SHP77 (cell line): ENCODE measurements at regions not wholly inside any gene's neighbourhood (a gene's known extent, or its start where the extent isn't known, plus 50 kb on each side); places are given as distances from the start of the nearest gene placed in this dataset.

ENCODE experiments used
- DNase-seq, 2 experiments: peaks; one replicate each; lab custom pipeline; 2025; lab: John Stamatoyannopoulos, UW

GRCh38 chr7:33754933-33755928 lies 150.1 kb upstream of the BMPER start:
- DNase-seq = no peak

GRCh38 chr7:33757050-33757449 lies 148.3 kb upstream of the BMPER start:
- DNase-seq = no peak

- DNase-seq = peak; percentile 15 to 57
Observed at GRCh38 chr7:33757563-33758165, 147.7 kb upstream of the BMPER start.

GRCh38 chr7:33760146-33760545 lies 145.2 kb upstream of the BMPER start:
- DNase-seq = no peak

- DNase-seq = no peak
Observed at GRCh38 chr7:33760834-33761233, 144.5 kb upstream of the BMPER start.

- DNase-seq = no peak
Observed at GRCh38 chr7:33761449-33762080, 143.8 kb upstream of the BMPER start.

- DNase-seq = no peak
Observed at GRCh38 chr7:33762151-33762910, 143.0 kb upstream of the BMPER start.

- DNase-seq = no peak
Observed at GRCh38 chr7:33762911-33763306, 142.4 kb upstream of the BMPER start.

GRCh38 chr7:33764752-33765451 lies 140.4 kb upstream of the BMPER start:
- no peak for DNase-seq

- DNase-seq = no peak
Observed at GRCh38 chr7:33766405-33766804, 138.9 kb upstream of the BMPER start.

GRCh38 chr7:33769930-33770329 lies 135.4 kb upstream of the BMPER start:
- no peak for DNase-seq

GRCh38 chr7:33770576-33770975 lies 134.8 kb upstream of the BMPER start:
- DNase-seq = no peak

GRCh38 chr7:33771422-33771821 lies 133.9 kb upstream of the BMPER start:
- DNase-seq = no peak

GRCh38 chr7:33773053-33773452 lies 132.3 kb upstream of the BMPER start:
- DNase-seq = no peak

GRCh38 chr7:33774762-33775523 lies 130.4 kb upstream of the BMPER start:
- DNase-seq = no peak

- DNase-seq = no peak
Observed at GRCh38 chr7:33775790-33776189, 129.5 kb upstream of the BMPER start.

- DNase-seq = no peak
Observed at GRCh38 chr7:33776788-33777187, 128.6 kb upstream of the BMPER start.

- DNase-seq = no peak
Observed at GRCh38 chr7:33778195-33778594, 127.1 kb upstream of the BMPER start.

GRCh38 chr7:33779216-33779615 lies 126.1 kb upstream of the BMPER start:
- DNase-seq = no peak

- DNase-seq = no peak
Observed at GRCh38 chr7:33781167-33781566, 124.2 kb upstream of the BMPER start.

- DNase-seq = no peak
Observed at GRCh38 chr7:33781796-33782195, 123.5 kb upstream of the BMPER start.
